RWPE2 (cell line): ENCODE measurements at regions not wholly inside any gene's neighbourhood (a gene's known extent, or its start where the extent isn't known, plus 50 kb on each side); places are given as distances from the start of the nearest gene placed in this dataset.

Experiments
- ATAC-seq: fragments of 200-7000 bp; cut with Tn5 transposase; 3 replicates; pipeline ENCODE4 v1.9.1; 2021; ENCODE audit warnings: low read depth
- DNase-seq: peaks from one replicate; pipeline ENCODE4 v3.0.0-alpha.2; 2020; ENCODE audit warnings: low spot score
- H3K27ac ChIP-seq: fragments of 450-650 bp; 2 replicates; pipeline ENCODE4 v1.5.1; 2017; ENCODE audit warnings: mild to moderate bottlenecking; ENCODE audit not compliant: poor library complexity, severe bottlenecking
- H3K27me3 ChIP-seq: fragments of 250-450 bp; sonication (Bioruptor Pico); 2 replicates; pipeline ENCODE4 v1.5.1; 2021; ENCODE audit warnings: mild to moderate bottlenecking, moderate library complexity; ENCODE audit not compliant: insufficient read depth, poor library complexity, severe bottlenecking
- H3K36me3 ChIP-seq: fragments of 250-450 bp; sonication (Bioruptor Pico); 2 replicates; pipeline ENCODE4 v1.5.1; 2020; ENCODE audit warnings: low read depth, mild to moderate bottlenecking, moderate library complexity
- H3K4me1 ChIP-seq: fragments of 250-450 bp; sonication (Bioruptor Pico); 2 replicates; pipeline ENCODE4 v1.5.1; 2021; ENCODE audit warnings: mild to moderate bottlenecking, moderate library complexity; ENCODE audit not compliant: insufficient read depth, poor library complexity, severe bottlenecking
- H3K4me3 ChIP-seq: fragments of 250-450 bp; sonication (Bioruptor Pico); 2 replicates; pipeline ENCODE4 v1.5.1; 2021; ENCODE audit warnings: mild to moderate bottlenecking, moderate library complexity; ENCODE audit not compliant: severe bottlenecking
- H3K9me3 ChIP-seq: fragments of 250-450 bp; sonication (Bioruptor Pico); 2 replicates; pipeline ENCODE4 v1.5.1; 2021; ENCODE audit warnings: mild to moderate bottlenecking, moderate library complexity; ENCODE audit not compliant: severe bottlenecking
- TF ChIP-seq, protein P1 (sequence below): fragments of 450-650 bp; IDR thresholded peaks from one replicate; pipeline ENCODE4 v1.5.1; 2017; ENCODE audit warnings: mild to moderate bottlenecking, moderate library complexity; ENCODE audit not compliant: poor library complexity, severe bottlenecking

GRCh38 chr5:179468696-179469095 lies 81.7 kb upstream of the RUFY1 start:
- TF ChIP-seq, protein P1, sequence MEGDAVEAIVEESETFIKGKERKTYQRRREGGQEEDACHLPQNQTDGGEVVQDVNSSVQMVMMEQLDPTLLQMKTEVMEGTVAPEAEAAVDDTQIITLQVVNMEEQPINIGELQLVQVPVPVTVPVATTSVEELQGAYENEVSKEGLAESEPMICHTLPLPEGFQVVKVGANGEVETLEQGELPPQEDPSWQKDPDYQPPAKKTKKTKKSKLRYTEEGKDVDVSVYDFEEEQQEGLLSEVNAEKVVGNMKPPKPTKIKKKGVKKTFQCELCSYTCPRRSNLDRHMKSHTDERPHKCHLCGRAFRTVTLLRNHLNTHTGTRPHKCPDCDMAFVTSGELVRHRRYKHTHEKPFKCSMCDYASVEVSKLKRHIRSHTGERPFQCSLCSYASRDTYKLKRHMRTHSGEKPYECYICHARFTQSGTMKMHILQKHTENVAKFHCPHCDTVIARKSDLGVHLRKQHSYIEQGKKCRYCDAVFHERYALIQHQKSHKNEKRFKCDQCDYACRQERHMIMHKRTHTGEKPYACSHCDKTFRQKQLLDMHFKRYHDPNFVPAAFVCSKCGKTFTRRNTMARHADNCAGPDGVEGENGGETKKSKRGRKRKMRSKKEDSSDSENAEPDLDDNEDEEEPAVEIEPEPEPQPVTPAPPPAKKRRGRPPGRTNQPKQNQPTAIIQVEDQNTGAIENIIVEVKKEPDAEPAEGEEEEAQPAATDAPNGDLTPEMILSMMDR = no peak
- Histone ChIP-seq H3K4me1 (no peaks in the 10 kb centered on the region), H3K36me3 (no peaks in the 10 kb centered on the region), H3K9me3 (no peaks in the 10 kb centered on the region), H3K27ac (no peak overlapping the region), H3K27me3 (no peaks in the 10 kb centered on the region), H3K4me3 (no peak overlapping the region)
- no peak for ATAC-seq
- DNase-seq = no peak

DNA sequence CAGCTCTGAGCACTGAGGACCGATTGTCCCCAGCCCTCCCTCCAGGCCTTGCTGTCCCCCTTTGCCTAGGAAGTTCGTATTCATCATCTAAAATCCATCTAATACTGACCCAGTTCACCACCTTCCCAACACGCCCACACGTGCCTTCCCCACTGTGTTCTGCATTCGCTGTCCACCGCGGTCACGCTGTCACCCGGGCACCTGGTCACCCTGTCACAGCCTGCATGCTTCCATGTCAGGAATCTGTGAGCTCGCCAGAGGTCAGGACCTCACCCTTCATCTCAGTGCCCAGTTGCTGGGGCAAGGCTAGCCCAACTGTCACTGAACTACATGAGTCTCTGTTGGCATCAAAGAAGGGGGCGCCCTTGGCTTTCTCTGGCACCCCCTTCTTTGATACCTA lies 82.9 kb upstream of the RUFY1 start:
- Histone ChIP-seq H3K4me1 (no peaks in the 10 kb centered on the region), H3K27me3 (no peaks in the 10 kb centered on the region), H3K9me3 (no peaks in the 10 kb centered on the region), H3K36me3 (no peaks in the 10 kb centered on the region), H3K27ac (no peak overlapping the region), H3K4me3 (no peak overlapping the region)
- ATAC-seq (no peak), DNase-seq (no peak)
- TF ChIP-seq, protein P1 = no peak

- TF ChIP-seq, protein P1 = no peak
- no peaks in the 10 kb centered on the region for H3K36me3 ChIP-seq
- no peaks in the 10 kb centered on the region for H3K9me3 ChIP-seq
- H3K4me1 ChIP-seq = no peaks in the 10 kb centered on the region
- H3K4me3 ChIP-seq = no peak overlapping the region
- DNase-seq (no peak), ATAC-seq (no peak)
- H3K27me3 ChIP-seq = no peaks in the 10 kb centered on the region
- H3K27ac ChIP-seq = no peak overlapping the region
These were observed 85.7 kb upstream of the RUFY1 start for GRCh38 chr5:179464631-179465030.

DNA sequence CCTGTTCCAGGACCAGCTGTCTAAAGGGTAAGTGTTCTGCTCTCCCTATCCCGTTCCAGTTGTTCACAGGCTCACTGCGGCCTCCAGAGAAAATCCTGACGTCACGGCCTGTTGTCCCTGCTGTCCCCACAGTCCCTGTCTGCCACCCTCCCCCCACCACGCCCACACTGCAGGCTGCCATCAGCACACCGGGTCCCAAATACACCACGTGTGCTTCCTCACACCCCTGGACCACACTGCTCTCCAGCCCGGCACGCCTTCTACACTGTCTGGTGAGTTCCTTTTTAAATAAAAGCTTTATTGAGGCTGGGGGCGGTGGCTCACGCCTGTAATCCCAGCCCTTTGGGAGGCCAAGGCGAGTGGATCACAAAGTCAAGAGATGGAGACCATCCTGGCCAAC lies 88.3 kb upstream of the RUFY1 start:
- ATAC-seq (no peak), DNase-seq (no peak)
- Histone ChIP-seq H3K27me3 (no peaks in the 10 kb centered on the region), H3K4me1 (no peaks in the 10 kb centered on the region), H3K9me3 (peaks cover 3% of the 10 kb centered on the region), H3K27ac (no peak overlapping the region), H3K36me3 (no peaks in the 10 kb centered on the region), H3K4me3 (no peak overlapping the region)
- TF ChIP-seq, protein P1 = no peak

GRCh38 chr5:179461576-179461975 lies 88.8 kb upstream of the RUFY1 start:
- Histone ChIP-seq H3K36me3 (no peaks in the 10 kb centered on the region), H3K9me3 (peaks cover 3% of the 10 kb centered on the region), H3K4me3 (no peak overlapping the region), H3K4me1 (no peaks in the 10 kb centered on the region), H3K27me3 (no peaks in the 10 kb centered on the region), H3K27ac (no peak overlapping the region)
- TF ChIP-seq, protein P1 = no peak
- DNase-seq (no peak), ATAC-seq (no peak)
